ENCODE measurements at regions not wholly inside any gene's neighbourhood (a gene's known extent, or its start where the extent isn't known, plus 50 kb on each side); places are given as distances from the start of the nearest gene placed in this dataset.

GRCh38 chr16:65657556-65657955 is 535.7 kb upstream of the CDH11 start:
- TF ChIP-seq CTCF (conservative IDR thresholded peaks at IDR 0.05; ENCODE audit: low read depth, low read length) (no peak), EZH2 (IDR thresholded peaks at IDR 0.05; ENCODE audit: low read length, unreplicated experiment) (no peak)
